ENCODE measurements at regions not wholly inside any gene's neighbourhood (a gene's known extent, or its start where the extent isn't known, plus 50 kb on each side); places are given as distances from the start of the nearest gene placed in this dataset.
A peak's percentile ranks its signal among the peaks of the same experiment; 100 is the strongest.

DNA sequence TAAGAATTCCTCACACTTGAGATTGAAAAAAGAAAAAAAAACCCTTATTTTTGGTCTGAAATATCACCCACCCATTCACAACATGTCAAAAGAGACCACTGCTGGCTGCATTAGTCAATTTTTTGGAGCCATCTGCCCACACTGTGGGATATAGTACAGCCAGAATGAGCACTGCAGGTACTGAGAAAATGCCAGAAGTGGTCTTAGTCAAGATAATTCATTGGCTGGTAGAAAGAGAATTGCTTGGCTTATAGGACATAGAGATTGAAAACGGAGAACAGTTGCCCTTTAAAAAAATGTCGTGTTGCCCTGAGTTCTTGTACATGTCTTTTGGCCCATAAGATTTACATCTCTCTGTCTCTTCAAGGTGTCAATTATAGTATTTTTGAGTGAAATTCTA, 1899.5 kb downstream of the OLFM4 start:
- Histone ChIP-seq H3K4me1 (replicated peaks in 1 of 4; ENCODE audit: control insufficient read depth in 3 of 4, insufficient read depth in 4 of 4, low read length in 3 of 4) (no peaks in the 10 kb centered on the region), H3K4me3 (ENCODE audit: extremely low read depth in 1 of 4, insufficient read depth in 2 of 4, low read depth in 3 of 4, low read length in 4 of 4) (no peak overlapping the region), H2BK12ac (ENCODE audit: low read depth, low read length) (no peak overlapping the region), H3K23ac (ENCODE audit: insufficient read length) (no peak overlapping the region), H3K9ac (replicated peaks in 1 of 4; ENCODE audit: extremely low read depth in 1 of 4, low read depth in 3 of 4, low read length in 3 of 4) (no peak overlapping the region), H3K4me2 (ENCODE audit: insufficient read depth in 1 of 2, low read depth in 2 of 2, low read length in 2 of 2) (no peak overlapping the region), H2BK120ac (replicated peaks; ENCODE audit: low read depth, low read length) (no peak overlapping the region), H3K56ac (replicated peaks; ENCODE audit: insufficient read length, low read depth, low read length) (no peak overlapping the region), H2AFZ (ENCODE audit: low read length) (peak overlapping the region; percentile 49; the same call in 1 of the 2 replicates), H3K27me3 (replicated peaks in 1 of 4; ENCODE audit: control insufficient read depth in 3 of 4, extremely low read depth in 1 of 4, insufficient read depth in 3 of 4, low read length in 3 of 4) (no peaks in the 10 kb centered on the region), H4K91ac (replicated peaks; ENCODE audit: insufficient read length, low read length) (no peak overlapping the region), H4K5ac (ENCODE audit: insufficient read length, low read depth, low read length) (no peak overlapping the region), H2BK5ac (ENCODE audit: low read depth, low read length) (no peak overlapping the region), H3K23me2 (ENCODE audit: low read depth, low read length) (no peaks in the 10 kb centered on the region), H3K14ac (ENCODE audit: insufficient read length) (no peak overlapping the region), H4K8ac (ENCODE audit: extremely low read depth, insufficient read depth, low read length) (no peak overlapping the region), H2BK20ac (ENCODE audit: low read length) (no peak overlapping the region), H3K79me1 (ENCODE audit: low read depth, low read length) (no peaks in the 10 kb centered on the region), H3K4ac (replicated peaks; ENCODE audit: insufficient read length, low read depth, low read length) (no peak overlapping the region), H2AK5ac (ENCODE audit: low read depth, low read length) (no peak overlapping the region), H4K20me1 (replicated peaks in 1 of 2; ENCODE audit: control insufficient read depth in 1 of 2, insufficient read depth in 2 of 2, low read length in 2 of 2) (no peaks in the 10 kb centered on the region), H3K9me3 (ENCODE audit: insufficient read depth in 2 of 2, low read depth in 1 of 2, low read length in 1 of 2) (peaks cover 7 to 8% of the 10 kb centered on the region in 2 experiments; a peak in 3 of 4 replicates), H3K27ac (ENCODE audit: low read depth, low read length) (no peak overlapping the region), H3K18ac (ENCODE audit: extremely low read depth, low read length) (no peak overlapping the region), H3K79me2 (ENCODE audit: control insufficient read depth in 1 of 2, insufficient read depth in 2 of 2, low read length in 2 of 2) (no peaks in the 10 kb centered on the region), H3K36me3 (ENCODE audit: control insufficient read depth in 2 of 4, insufficient read depth in 4 of 4, low read length in 3 of 4) (no peaks in the 10 kb centered on the region; a peak in 1 of 8 replicates), H2BK15ac (ENCODE audit: low read length) (no peak overlapping the region)
- ChIA-PET CTCF (ENCODE audit: partially characterized antibody) (no interaction called here), POLR2A (ENCODE audit: partially characterized antibody) (no interaction called here)
- 78% methylated on average over 2 of the region's 2 CpGs; no CpG with 5 or more reads in 1 of the 2 experiments for WGBS, 2 experiments (ENCODE audit: extremely low coverage in 1 of 2, insufficient coverage in 1 of 2, insufficient read length in 1 of 2, insufficient replicate concordance in 2 of 2, low coverage in 1 of 2, low lambda C conversion rate in 2 of 2, missing lambda C conversion rate in 1 of 2)
- DNase-seq (ENCODE audit: low read depth in 1 of 2, low spot score in 2 of 2) (no peak), FAIRE-seq (no peak)
- TF ChIP-seq BCL11A (IDR thresholded peaks at IDR 0.05; ENCODE audit: low read depth in 2 of 2, low read length in 2 of 2) (no peak), HDAC6 (IDR thresholded peaks at IDR 0.05; ENCODE audit: low read depth, low read length) (no peak), CHD2 (IDR thresholded peaks at IDR 0.05; ENCODE audit: low read length) (no peak), MAFK (IDR thresholded peaks at IDR 0.05; ENCODE audit: low read depth, low read length) (no peak), RNF2 (IDR thresholded peaks at IDR 0.05; ENCODE audit: borderline replicate concordance, low read depth, low read length, missing control alignments, poor library complexity, severe bottlenecking) (no peak), CBX5 (IDR thresholded peaks at IDR 0.05; ENCODE audit: low read depth, low read length) (no peak), SAP30 (IDR thresholded peaks at IDR 0.05; ENCODE audit: insufficient read depth, insufficient replicate concordance, low read length) (no peak), YY1 (IDR thresholded peaks at IDR 0.05; ENCODE audit: low read depth, low read length) (no peak), HDAC2 (IDR thresholded peaks at IDR 0.05; ENCODE audit: borderline replicate concordance in 1 of 2, low read depth in 2 of 2, low read length in 2 of 2) (no peak), SP4 (IDR thresholded peaks at IDR 0.05; ENCODE audit: low read length) (no peak), CHD1 (IDR thresholded peaks at IDR 0.05; ENCODE audit: low read depth, low read length) (no peak), TCF12 (IDR thresholded peaks at IDR 0.05; ENCODE audit: low read depth, low read length) (no peak), POLR2AphosphoS5 (IDR thresholded peaks at IDR 0.05; ENCODE audit: low read depth, low read length) (no peak), SP2 (IDR thresholded peaks at IDR 0.05; ENCODE audit: low read length) (no peak), RAD21 (IDR thresholded peaks at IDR 0.05 in 1 of 2, conservative IDR thresholded peaks at IDR 0.05 in 1 of 2; ENCODE audit: low read depth in 2 of 2, low read length in 2 of 2) (no peak), JUND (IDR thresholded peaks at IDR 0.05; ENCODE audit: low read length) (no peak)

Measured in H1 (cell line).